ENCODE measurements at regions not wholly inside any gene's neighbourhood (a gene's known extent, or its start where the extent isn't known, plus 50 kb on each side); places are given as distances from the start of the nearest gene placed in this dataset.

GRCh38 chr6:104013312-104013971 is 846.3 kb downstream of the HACE1 start:
- POLR2A ChIA-PET = no interaction called here
- ATAC-seq (no peak), DNase-seq (ENCODE audit: low read depth, low spot score) (no peak)
- in situ Hi-C loops (cut with HindIII; ENCODE audit: low pct_unique_long_range_greater_than_20kb, low sequenced_read_pairs) (no loop called here), intact Hi-C loops (cut with micrococcal nuclease; ENCODE audit: unreplicated experiment) (no loop called here)
- TF ChIP-seq TCF7L2 (IDR thresholded peaks at IDR 0.05; ENCODE audit: low read depth, low read length) (no peak), REST (IDR thresholded peaks at IDR 0.05; ENCODE audit: insufficient read depth in 1 of 2, low read depth in 2 of 2, low read length in 1 of 2) (no peak), SIN3A (IDR thresholded peaks at IDR 0.05; ENCODE audit: borderline replicate concordance, insufficient read depth, low read depth, low read length) (no peak), POLR2AphosphoS5 (IDR thresholded peaks at IDR 0.05; ENCODE audit: low read depth, low read length) (no peak)
- TF ChIP-seq, protein P1, sequence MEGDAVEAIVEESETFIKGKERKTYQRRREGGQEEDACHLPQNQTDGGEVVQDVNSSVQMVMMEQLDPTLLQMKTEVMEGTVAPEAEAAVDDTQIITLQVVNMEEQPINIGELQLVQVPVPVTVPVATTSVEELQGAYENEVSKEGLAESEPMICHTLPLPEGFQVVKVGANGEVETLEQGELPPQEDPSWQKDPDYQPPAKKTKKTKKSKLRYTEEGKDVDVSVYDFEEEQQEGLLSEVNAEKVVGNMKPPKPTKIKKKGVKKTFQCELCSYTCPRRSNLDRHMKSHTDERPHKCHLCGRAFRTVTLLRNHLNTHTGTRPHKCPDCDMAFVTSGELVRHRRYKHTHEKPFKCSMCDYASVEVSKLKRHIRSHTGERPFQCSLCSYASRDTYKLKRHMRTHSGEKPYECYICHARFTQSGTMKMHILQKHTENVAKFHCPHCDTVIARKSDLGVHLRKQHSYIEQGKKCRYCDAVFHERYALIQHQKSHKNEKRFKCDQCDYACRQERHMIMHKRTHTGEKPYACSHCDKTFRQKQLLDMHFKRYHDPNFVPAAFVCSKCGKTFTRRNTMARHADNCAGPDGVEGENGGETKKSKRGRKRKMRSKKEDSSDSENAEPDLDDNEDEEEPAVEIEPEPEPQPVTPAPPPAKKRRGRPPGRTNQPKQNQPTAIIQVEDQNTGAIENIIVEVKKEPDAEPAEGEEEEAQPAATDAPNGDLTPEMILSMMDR (IDR thresholded peaks at IDR 0.05) = no peak
- no peak overlapping the region for H3K4me3 ChIP-seq (ENCODE audit: low read depth in 2 of 2, low read length in 2 of 2)
- H3K27ac ChIP-seq (ENCODE audit: low read length) = no peak overlapping the region
- H3K36me3 ChIP-seq (ENCODE audit: control insufficient read depth, insufficient read depth, low read length) = no peaks in the 10 kb centered on the region
- no TSS peak for BruUV-seq (replicated peaks)
- no peaks in the 10 kb centered on the region for H3K27me3 ChIP-seq (ENCODE audit: control insufficient read depth, insufficient read depth, low read length)
- CTCF ChIA-PET = no interaction called here
- H3K4me1 ChIP-seq (ENCODE audit: control insufficient read depth, insufficient read depth, low read length) = no peaks in the 10 kb centered on the region
- H3K9me3 ChIP-seq (ENCODE audit: control insufficient read depth, insufficient read depth, low read depth, low read length) = no peaks in the 10 kb centered on the region

GRCh38 chr6:104010897-104011296 is 848.8 kb downstream of the HACE1 start:
- Histone ChIP-seq H3K4me3 (ENCODE audit: low read depth in 2 of 2, low read length in 2 of 2) (no peak overlapping the region), H3K9me3 (ENCODE audit: control insufficient read depth, insufficient read depth, low read depth, low read length) (no peaks in the 10 kb centered on the region), H3K27me3 (ENCODE audit: control insufficient read depth, insufficient read depth, low read length) (no peaks in the 10 kb centered on the region), H3K4me1 (ENCODE audit: control insufficient read depth, insufficient read depth, low read length) (no peaks in the 10 kb centered on the region), H3K27ac (ENCODE audit: low read length) (no peak overlapping the region), H3K36me3 (ENCODE audit: control insufficient read depth, insufficient read depth, low read length) (no peaks in the 10 kb centered on the region)
- DNase-seq (ENCODE audit: low read depth, low spot score) (no peak), ATAC-seq (no peak)
- intact Hi-C loops (cut with micrococcal nuclease; ENCODE audit: unreplicated experiment) (no loop called here), in situ Hi-C loops (cut with HindIII; ENCODE audit: low pct_unique_long_range_greater_than_20kb, low sequenced_read_pairs) (no loop called here)
- ChIA-PET POLR2A (no interaction called here), CTCF (no interaction called here)
- TF ChIP-seq, protein P1 (IDR thresholded peaks at IDR 0.05) = no peak
- TF ChIP-seq REST (IDR thresholded peaks at IDR 0.05; ENCODE audit: insufficient read depth in 1 of 2, low read depth in 2 of 2, low read length in 1 of 2) (no peak), SIN3A (IDR thresholded peaks at IDR 0.05; ENCODE audit: borderline replicate concordance, insufficient read depth, low read depth, low read length) (no peak), TCF7L2 (IDR thresholded peaks at IDR 0.05; ENCODE audit: low read depth, low read length) (no peak), POLR2AphosphoS5 (IDR thresholded peaks at IDR 0.05; ENCODE audit: low read depth, low read length) (no peak)
- no TSS peak for BruUV-seq (replicated peaks)

Measured in Panc1 (cell line).